ENCODE measurements at regions not wholly inside any gene's neighbourhood (a gene's known extent, or its start where the extent isn't known, plus 50 kb on each side); places are given as distances from the start of the nearest gene placed in this dataset.

DNA sequence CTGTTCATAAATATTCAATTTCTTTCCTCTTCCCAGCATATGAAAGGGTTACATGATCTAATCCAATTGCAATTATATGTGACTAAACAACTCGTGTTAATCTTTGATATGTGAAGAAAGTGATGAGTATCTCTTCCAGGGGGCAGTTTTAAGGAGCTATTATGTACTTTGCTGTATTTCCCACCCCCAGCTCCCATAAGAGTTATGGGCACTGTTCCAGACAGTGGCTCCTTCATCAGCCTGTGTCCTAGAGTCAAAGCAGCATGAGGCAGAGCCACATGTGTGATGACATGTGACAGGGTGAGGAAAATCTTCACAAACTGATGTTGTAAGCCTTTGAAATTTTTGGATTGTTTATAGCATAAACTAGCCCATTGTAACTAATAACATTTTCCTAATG lies 315.4 kb downstream of the DIPK2A start:
- peaks cover 7% of the 10 kb centered on the region for H3K9me3 Mint-ChIP-seq
- DNase-seq (no peak), ATAC-seq (ENCODE audit: low read depth) (no peak)
- H3K4me1 Mint-ChIP-seq: no peaks in the 10 kb centered on the region
- ChIA-PET CTCF (no interaction called here), POLR2A (no interaction called here)
- intact Hi-C loops (cut with micrococcal nuclease): no loop called here
- H3K36me3 Mint-ChIP-seq (ENCODE audit: low read depth): no peaks in the 10 kb centered on the region
- no peaks in the 10 kb centered on the region for H3K27me3 Mint-ChIP-seq
- no peak overlapping the region for H3K4me3 Mint-ChIP-seq
- no peak overlapping the region for H3K27ac Mint-ChIP-seq
- TF ChIP-seq, protein P1, sequence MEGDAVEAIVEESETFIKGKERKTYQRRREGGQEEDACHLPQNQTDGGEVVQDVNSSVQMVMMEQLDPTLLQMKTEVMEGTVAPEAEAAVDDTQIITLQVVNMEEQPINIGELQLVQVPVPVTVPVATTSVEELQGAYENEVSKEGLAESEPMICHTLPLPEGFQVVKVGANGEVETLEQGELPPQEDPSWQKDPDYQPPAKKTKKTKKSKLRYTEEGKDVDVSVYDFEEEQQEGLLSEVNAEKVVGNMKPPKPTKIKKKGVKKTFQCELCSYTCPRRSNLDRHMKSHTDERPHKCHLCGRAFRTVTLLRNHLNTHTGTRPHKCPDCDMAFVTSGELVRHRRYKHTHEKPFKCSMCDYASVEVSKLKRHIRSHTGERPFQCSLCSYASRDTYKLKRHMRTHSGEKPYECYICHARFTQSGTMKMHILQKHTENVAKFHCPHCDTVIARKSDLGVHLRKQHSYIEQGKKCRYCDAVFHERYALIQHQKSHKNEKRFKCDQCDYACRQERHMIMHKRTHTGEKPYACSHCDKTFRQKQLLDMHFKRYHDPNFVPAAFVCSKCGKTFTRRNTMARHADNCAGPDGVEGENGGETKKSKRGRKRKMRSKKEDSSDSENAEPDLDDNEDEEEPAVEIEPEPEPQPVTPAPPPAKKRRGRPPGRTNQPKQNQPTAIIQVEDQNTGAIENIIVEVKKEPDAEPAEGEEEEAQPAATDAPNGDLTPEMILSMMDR (IDR thresholded peaks at IDR 0.05): no peak

DNA sequence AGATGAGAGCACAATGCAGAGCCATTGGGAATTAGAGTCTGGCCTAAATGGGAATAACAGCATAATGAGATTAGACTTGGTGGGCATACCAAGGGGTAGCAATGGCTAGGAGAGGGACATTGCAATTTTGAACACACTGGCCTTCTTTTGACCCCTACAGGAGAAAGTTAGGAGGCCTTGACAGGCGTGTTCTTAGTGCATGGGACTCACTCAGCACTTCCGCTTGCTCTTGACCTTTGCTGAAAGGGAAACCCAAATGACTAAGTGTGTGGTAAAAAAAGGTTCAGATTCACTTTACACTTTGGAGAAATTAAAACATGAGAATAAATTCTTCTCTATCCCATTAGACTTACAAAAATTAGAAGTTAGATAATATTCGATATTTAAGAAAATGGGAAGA lies 317.4 kb downstream of the DIPK2A start:
- ChIA-PET POLR2A (no interaction called here), CTCF (no interaction called here)
- Mint-ChIP-seq H3K27ac (no peak overlapping the region), H3K27me3 (no peaks in the 10 kb centered on the region), H3K36me3 (ENCODE audit: low read depth) (no peaks in the 10 kb centered on the region), H3K9me3 (peaks cover 5% of the 10 kb centered on the region), H3K4me1 (peaks cover 3% of the 10 kb centered on the region), H3K4me3 (no peak overlapping the region)
- no peak for DNase-seq
- intact Hi-C loops (cut with micrococcal nuclease): no loop called here
- no peak for ATAC-seq (ENCODE audit: low read depth)
- TF ChIP-seq, protein P1 (IDR thresholded peaks at IDR 0.05): no peak

DNA sequence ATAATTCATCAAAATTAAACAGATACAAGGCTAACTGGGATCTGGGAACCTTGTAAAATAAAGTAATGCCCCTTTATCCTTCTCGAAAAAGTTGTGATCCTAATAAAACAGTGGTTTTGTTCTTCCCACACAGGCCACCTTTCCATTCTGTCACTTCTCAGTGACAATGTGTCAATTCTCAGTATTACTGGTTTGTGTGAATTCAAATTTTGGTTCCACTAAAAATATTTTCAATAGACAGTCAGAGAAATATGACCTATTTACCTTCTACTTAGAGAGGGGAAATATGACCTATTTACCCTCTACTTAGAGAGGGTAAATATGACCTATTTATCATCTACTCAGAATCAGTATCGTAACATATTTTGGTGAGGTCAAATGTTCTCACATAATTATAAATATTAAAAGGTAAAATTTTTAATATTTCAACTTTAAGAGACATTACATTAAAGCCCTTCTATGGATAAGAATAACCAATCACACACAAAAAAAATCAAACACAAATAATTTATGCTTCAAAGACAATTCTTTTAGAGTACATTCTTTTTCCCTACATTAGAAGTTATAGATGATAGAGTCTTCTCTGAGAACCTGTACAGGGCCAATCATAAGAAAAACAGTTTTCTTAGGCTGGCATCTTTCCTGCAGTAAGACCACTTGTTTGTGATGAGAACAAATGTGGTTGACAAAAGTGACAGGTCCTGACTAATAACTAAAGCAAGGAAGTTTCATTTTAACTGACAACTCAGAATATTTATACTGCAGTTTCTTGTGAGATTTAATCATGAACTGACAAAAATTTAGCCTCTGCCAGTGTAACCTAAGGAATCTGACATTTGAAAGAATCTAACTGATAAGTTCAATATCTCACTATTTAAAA lies 323.3 kb downstream of the DIPK2A start:
- intact Hi-C loops (cut with micrococcal nuclease): no loop called here
- Mint-ChIP-seq H3K4me1 (peaks cover 11% of the 10 kb centered on the region), H3K4me3 (no peak overlapping the region), H3K9me3 (peaks cover 5% of the 10 kb centered on the region), H3K27me3 (no peaks in the 10 kb centered on the region), H3K36me3 (ENCODE audit: low read depth) (no peaks in the 10 kb centered on the region), H3K27ac (no peak overlapping the region)
- TF ChIP-seq, protein P1 (IDR thresholded peaks at IDR 0.05): no peak
- ChIA-PET CTCF (no interaction called here), POLR2A (no interaction called here)
- DNase-seq (no peak), ATAC-seq (ENCODE audit: low read depth) (no peak)

DNA sequence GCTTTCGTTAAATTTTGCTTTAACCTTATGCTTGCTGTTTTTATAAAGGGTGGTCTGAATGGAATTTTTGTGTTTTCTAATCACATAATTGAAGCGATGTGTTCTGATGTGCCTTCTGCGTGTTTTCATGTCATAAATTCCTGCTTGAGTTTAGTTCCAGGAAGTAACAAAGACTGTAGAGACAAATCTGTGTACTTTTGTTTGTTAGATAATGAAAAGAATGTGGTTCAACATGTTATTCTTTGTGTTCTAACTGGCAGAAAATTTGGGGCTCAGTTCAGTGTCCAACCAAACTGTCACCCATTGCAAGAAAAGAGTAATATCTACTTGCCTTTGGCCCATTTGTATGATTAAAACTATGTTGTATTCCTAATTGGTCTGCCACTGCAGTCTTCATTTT lies 324.0 kb downstream of the DIPK2A start:
- Mint-ChIP-seq H3K27me3 (no peaks in the 10 kb centered on the region), H3K4me1 (peaks cover 11% of the 10 kb centered on the region), H3K36me3 (ENCODE audit: low read depth) (no peaks in the 10 kb centered on the region), H3K27ac (no peak overlapping the region), H3K4me3 (no peak overlapping the region), H3K9me3 (peaks cover 5% of the 10 kb centered on the region)
- ChIA-PET POLR2A (no interaction called here), CTCF (no interaction called here)
- ATAC-seq (ENCODE audit: low read depth) (no peak), DNase-seq (no peak)
- TF ChIP-seq, protein P1 (IDR thresholded peaks at IDR 0.05): no peak
- intact Hi-C loops (cut with micrococcal nuclease): no loop called here

DNA sequence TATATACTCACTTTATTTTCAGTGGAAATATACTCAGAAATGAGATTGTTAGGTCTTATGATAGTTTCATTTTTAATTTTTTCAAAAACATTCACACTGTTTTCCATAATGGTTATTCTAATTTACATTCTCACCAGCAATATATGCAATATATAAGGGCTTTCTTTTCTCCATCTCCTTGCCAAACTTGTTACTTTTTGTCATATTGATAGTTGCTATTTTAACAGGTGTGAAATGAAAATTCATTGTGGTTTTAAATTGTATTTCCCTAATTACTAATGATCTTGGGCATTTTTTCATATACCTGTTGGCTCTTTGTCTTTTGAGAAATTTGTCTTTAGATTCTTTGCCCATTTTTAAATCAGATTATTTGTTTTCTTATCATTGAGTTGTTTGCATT lies 325.2 kb downstream of the DIPK2A start:
- peaks cover 11% of the 10 kb centered on the region for H3K4me1 Mint-ChIP-seq
- CTCF ChIA-PET: no interaction called here
- H3K36me3 Mint-ChIP-seq (ENCODE audit: low read depth): no peaks in the 10 kb centered on the region
- POLR2A ChIA-PET: no interaction called here
- H3K27ac Mint-ChIP-seq: no peak overlapping the region
- TF ChIP-seq, protein P1 (IDR thresholded peaks at IDR 0.05): no peak
- H3K4me3 Mint-ChIP-seq: no peak overlapping the region
- no peak for ATAC-seq (ENCODE audit: low read depth)
- intact Hi-C loops (cut with micrococcal nuclease): no loop called here
- no peak for DNase-seq
- H3K9me3 Mint-ChIP-seq: peaks cover 2% of the 10 kb centered on the region
- H3K27me3 Mint-ChIP-seq: peaks cover 4% of the 10 kb centered on the region

Data from activated B cell treated with CpG ODN at 0.5 μM for 24 hours (primary cell).